K562 (cell line): ENCODE measurements at regions not wholly inside any gene's neighbourhood (a gene's known extent, or its start where the extent isn't known, plus 50 kb on each side); places are given as distances from the start of the nearest gene placed in this dataset.

Source experiments
- ATAC-seq: fragments of 200-7000 bp; cut with Tn5 transposase; 3 replicates; pipeline ENCODE4 v1.9.1; 2020; ENCODE audit warnings: moderate library complexity
- BruUV-seq: library from RNA; stranded (reverse); fragments of 400-500 nt; replicated peaks from 2 replicates; lab custom pipeline; 2021; lab: Mats Ljungman, UMichigan
- CTCF ChIA-PET: fragments of 300-600 bp; formaldehyde crosslinking; extraction: SDS; loops from one replicate; lab custom pipeline; 2021; ENCODE audit warnings: low intra/inter-chr PET ratio; lab: Yijun Ruan, JAX
- POLR2A ChIA-PET: fragments of 300-600, 350-650 bp; sonication (Branson Sonifier 250); formaldehyde crosslinking; extraction: SDS; loops from one replicate; lab custom pipeline; 2021; ENCODE audit warnings: antibody characterized with exemption, inconsistent platforms; lab: Yijun Ruan, JAX
- DNase-seq, 4 experiments: peaks; one replicate each; pipeline versions ENCODE4 v3.0.0 to v3.0.0-alpha.2; 2011 to 2018; ENCODE audit warnings: low spot score in 3 of 4, mixed read lengths in 3 of 4; ENCODE audit errors: extremely low read depth in 1 of 4
- FAIRE-seq: peaks from 2 replicates; lab custom pipeline; 2011; peaks lifted over from hg19 to GRCh38; lab: Jason Lieb, UNC
- H2AFZ ChIP-seq: 2 replicates; pipeline ENCODE4 v1.6.0; 2011; ENCODE audit warnings: low read depth, low read length, control low read depth, inconsistent platforms
- H3K27ac ChIP-seq: fragments of 200-600 bp; 3 replicates; pipeline ENCODE4 v1.8.0; 2011; ENCODE audit warnings: low read depth, mild to moderate bottlenecking, control low read depth, inconsistent platforms, low read length, moderate library complexity, mixed read lengths; ENCODE audit errors: extremely low read depth
- H3K27me3 ChIP-seq, 2 experiments: fragments of 300-600 bp in 1 of 2; 2 replicates in 1 of 2; 3 replicates in 1 of 2; pipeline versions ENCODE4 v1.6.0 to v1.8.0; 2011; ENCODE audit warnings: inconsistent platforms in 2 of 2, low read length in 2 of 2, mild to moderate bottlenecking in 1 of 2, mixed read lengths in 1 of 2, moderate library complexity in 1 of 2; ENCODE audit not compliant: control insufficient read depth in 2 of 2, insufficient read depth in 2 of 2
- H3K36me3 ChIP-seq: fragments of 300-600 bp; 3 replicates; pipeline ENCODE4 v1.8.0; 2011; ENCODE audit warnings: mild to moderate bottlenecking, low read length, inconsistent platforms; ENCODE audit not compliant: control insufficient read depth, insufficient read depth
- H3K4me1 ChIP-seq, 2 experiments: fragments of 200-600 bp in 1 of 2; replicated peaks in 1 of 2; 2 replicates in 1 of 2; 3 replicates in 1 of 2; pipeline versions ENCODE4 v1.5.1 to v1.8.0; 2011; ENCODE audit warnings: inconsistent platforms in 2 of 2, low read length in 2 of 2, mild to moderate bottlenecking in 1 of 2, mixed read lengths in 1 of 2, moderate library complexity in 1 of 2; ENCODE audit not compliant: control insufficient read depth in 2 of 2, insufficient read depth in 2 of 2
- H3K4me2 ChIP-seq: 2 replicates; pipeline ENCODE4 v1.6.1; 2011; ENCODE audit warnings: low read length, control low read depth, inconsistent platforms, mixed read lengths; ENCODE audit not compliant: insufficient read depth
- H3K4me3 ChIP-seq: fragments of 200-600 bp; sonication (generic), shearing (Covaris generic); 2 replicates; pipeline ENCODE4 v1.5.1; 2016; ENCODE audit warnings: control low read depth, inconsistent platforms
- H3K79me2 ChIP-seq: fragments of 200-600 bp; 3 replicates; pipeline ENCODE4 v1.8.0; 2011; ENCODE audit warnings: low read length, inconsistent platforms; ENCODE audit not compliant: control insufficient read depth, insufficient read depth
- H3K9ac ChIP-seq, 2 experiments: 2 replicates each; pipeline versions ENCODE4 v1.6.0 to v1.6.1; 2011; ENCODE audit warnings: low read depth in 2 of 2, low read length in 2 of 2, control low read depth in 1 of 2, inconsistent platforms in 1 of 2, mild to moderate bottlenecking in 1 of 2, mixed read lengths in 1 of 2; ENCODE audit not compliant: insufficient read depth in 1 of 2
- H3K9me1 ChIP-seq: one replicate; pipeline ENCODE4 v1.6.0; 2011; ENCODE audit warnings: inconsistent platforms, mild to moderate bottlenecking, low read length, moderate library complexity; ENCODE audit not compliant: control insufficient read depth, insufficient read depth
- H3K9me3 ChIP-seq: replicated peaks from 2 replicates; pipeline ENCODE4 v1.5.1; 2011; ENCODE audit warnings: low read depth, low read length, inconsistent platforms; ENCODE audit not compliant: control insufficient read depth, insufficient read depth
- H4K20me1 ChIP-seq: replicated peaks from 2 replicates; pipeline ENCODE4 v1.6.1; 2011; ENCODE audit warnings: low read length, inconsistent platforms, mixed read lengths; ENCODE audit not compliant: control insufficient read depth, insufficient read depth
- ADNP ChIP-seq: fragments of 200-800 bp; sonication (Bioruptor generic); IDR thresholded peaks from 2 replicates; pipeline ENCODE4 v1.6.1; 2016; ENCODE audit warnings: missing genetic modification characterization, missing compliant biosample characterization
- CTBP1 ChIP-seq: fragments of 450-650 bp; IDR thresholded peaks from 2 replicates; pipeline ENCODE4 v1.6.1; 2016; ENCODE audit warnings: borderline replicate concordance
- EP300 ChIP-seq: IDR thresholded peaks from 2 replicates; pipeline ENCODE4 v1.6.1; 2012; ENCODE audit warnings: low read length, improper control_type of control experiment
- HNRNPH1 ChIP-seq: fragments of 200-400 bp; formaldehyde crosslinking; optimal IDR thresholded peaks from 2 replicates; pipeline ENCODE3; 2017; ENCODE audit warnings: low read depth, mild to moderate bottlenecking, low read length, moderate library complexity
- HNRNPK ChIP-seq: fragments of 200-400 bp; formaldehyde crosslinking; IDR thresholded peaks from one replicate; pipeline ENCODE4 v1.6.1; 2018; ENCODE audit warnings: mild to moderate bottlenecking, low read depth, low read length; ENCODE audit not compliant: poor library complexity, severe bottlenecking
- NR2C2 ChIP-seq, 2 experiments: fragments of 200-800 bp in 1 of 2; sonication (Bioruptor generic) in 1 of 2; sonication (generic) in 1 of 2; formaldehyde crosslinking in 1 of 2; IDR thresholded peaks; 2 replicates each; pipeline versions ENCODE4 v1.6.1 to v1.8.0; 2016 to 2022; ENCODE audit warnings: mild to moderate bottlenecking in 1 of 2, missing compliant biosample characterization in 1 of 2, missing genetic modification characterization in 1 of 2, missing genetic modification reagents in 1 of 2
- PHF8 ChIP-seq: fragments of 200-600 bp; sonication (generic); IDR thresholded peaks from 2 replicates; pipeline ENCODE4 v1.6.1; 2012; ENCODE audit warnings: mixed run types, mild to moderate bottlenecking, inconsistent platforms, low read length, moderate library complexity, borderline replicate concordance
- RBM15 ChIP-seq: fragments of 200-400 bp; formaldehyde crosslinking; IDR thresholded peaks from 2 replicates; pipeline ENCODE4 v1.6.1; 2018; ENCODE audit warnings: mild to moderate bottlenecking, low read length, moderate library complexity; ENCODE audit not compliant: insufficient read depth
- RBM17 ChIP-seq: fragments of 200-400 bp; formaldehyde crosslinking; IDR thresholded peaks from 2 replicates; pipeline ENCODE4 v1.6.1; 2017; ENCODE audit warnings: low read depth, mild to moderate bottlenecking, low read length, borderline replicate concordance
- RBM34 ChIP-seq: fragments of 200-400 bp; formaldehyde crosslinking; IDR thresholded peaks from 2 replicates; pipeline ENCODE4 v1.6.1; 2018; ENCODE audit warnings: low read length, borderline replicate concordance; ENCODE audit not compliant: insufficient read depth
- SMARCB1 ChIP-seq: IDR thresholded peaks from 2 replicates; pipeline ENCODE4 v1.6.1; 2011; ENCODE audit warnings: improper control_type of control experiment, low read depth; ENCODE audit not compliant: insufficient read length
- SNRNP70 ChIP-seq: fragments of 200-400 bp; formaldehyde crosslinking; optimal IDR thresholded peaks from 2 replicates; pipeline ENCODE3; 2017; ENCODE audit warnings: low read depth, low read length
- ZFP1 ChIP-seq: fragments of 450-650 bp; formaldehyde crosslinking; IDR thresholded peaks from 2 replicates; pipeline ENCODE4 v1.4.0; 2020; ENCODE audit warnings: mild to moderate bottlenecking, mixed read lengths
- ZNF197 ChIP-seq: fragments of 200-800 bp; sonication (Bioruptor generic); IDR thresholded peaks from 2 replicates; pipeline ENCODE4 v1.6.1; 2016; ENCODE audit warnings: low read depth, missing genetic modification characterization, missing compliant biosample characterization
- WGBS: fragments of 100-300 bp; shearing (Covaris generic); methylation state at CpG from one replicate; pipeline ENCODE4 v1.1.6; 2016; ENCODE audit warnings: low coverage, mixed read lengths; ENCODE audit not compliant: insufficient coverage; ENCODE audit errors: missing lambda C conversion rate; 5-methylcytosine and 5-hydroxymethylcytosine counted together
- in situ Hi-C: fragments of 300-500 bp; cut with MboI; formaldehyde crosslinking; loops from 4 replicates; pipeline ENCODE4 v1.15.0; 2018; ENCODE audit warnings: inconsistent platforms, mixed read lengths
- intact Hi-C: fragments of 100-400 bp; cut with micrococcal nuclease; formaldehyde crosslinking; loops from 2 replicates; pipeline ENCODE4 v1.14.2; 2022
- TF ChIP-seq, protein P1 (sequence below): fragments of 450-650 bp; IDR thresholded peaks from 2 replicates; pipeline ENCODE4 v1.6.1; 2017; ENCODE audit warnings: mild to moderate bottlenecking, moderate library complexity
- TF ChIP-seq, protein P2 (sequence below), 3 experiments: fragments of 200-800 bp in 1 of 3; fragments of 250-450 bp in 1 of 3; fragments of 450-650 bp in 1 of 3; sonication (Bioruptor Pico) in 1 of 3; sonication (Bioruptor generic) in 1 of 3; formaldehyde crosslinking in 1 of 3; IDR thresholded peaks; 2 replicates each; pipeline versions ENCODE4 v1.6.1 to v1.8.0; 2016 to 2022; ENCODE audit warnings: mild to moderate bottlenecking in 2 of 3, missing genetic modification characterization in 2 of 3, missing compliant biosample characterization in 1 of 3, moderate library complexity in 1 of 3

DNA sequence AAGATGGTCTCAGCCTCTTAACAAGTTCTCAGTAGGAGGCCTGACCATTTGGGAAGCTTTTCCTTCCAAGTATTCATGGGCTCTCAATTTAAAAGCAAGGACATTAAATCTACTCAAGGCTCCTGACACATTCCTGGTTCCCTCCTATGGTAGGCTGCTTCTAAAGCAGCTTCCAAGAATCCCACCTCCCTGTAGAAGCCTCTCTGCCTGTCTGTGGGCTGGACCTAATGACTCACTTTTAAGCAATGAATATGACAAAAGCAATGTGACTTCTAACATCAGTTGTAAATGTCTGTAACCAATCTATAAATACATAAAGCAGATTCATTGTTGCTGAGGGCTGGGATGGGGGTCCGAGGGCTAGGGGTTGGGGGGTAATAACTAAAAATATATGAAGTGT, 99.5 kb upstream of the FAM9B start (continued):
- TF ChIP-seq, protein P1, sequence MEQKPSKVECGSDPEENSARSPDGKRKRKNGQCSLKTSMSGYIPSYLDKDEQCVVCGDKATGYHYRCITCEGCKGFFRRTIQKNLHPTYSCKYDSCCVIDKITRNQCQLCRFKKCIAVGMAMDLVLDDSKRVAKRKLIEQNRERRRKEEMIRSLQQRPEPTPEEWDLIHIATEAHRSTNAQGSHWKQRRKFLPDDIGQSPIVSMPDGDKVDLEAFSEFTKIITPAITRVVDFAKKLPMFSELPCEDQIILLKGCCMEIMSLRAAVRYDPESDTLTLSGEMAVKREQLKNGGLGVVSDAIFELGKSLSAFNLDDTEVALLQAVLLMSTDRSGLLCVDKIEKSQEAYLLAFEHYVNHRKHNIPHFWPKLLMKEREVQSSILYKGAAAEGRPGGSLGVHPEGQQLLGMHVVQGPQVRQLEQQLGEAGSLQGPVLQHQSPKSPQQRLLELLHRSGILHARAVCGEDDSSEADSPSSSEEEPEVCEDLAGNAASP, result no peak
- TF ChIP-seq SMARCB1 (no peak), PHF8 (no peak), EP300 (no peak), ADNP (no peak), HNRNPH1 (no peak), RBM17 (no peak), RBM34 (no peak)
- TF ChIP-seq, all 486 proteins: peak for 0

DNA sequence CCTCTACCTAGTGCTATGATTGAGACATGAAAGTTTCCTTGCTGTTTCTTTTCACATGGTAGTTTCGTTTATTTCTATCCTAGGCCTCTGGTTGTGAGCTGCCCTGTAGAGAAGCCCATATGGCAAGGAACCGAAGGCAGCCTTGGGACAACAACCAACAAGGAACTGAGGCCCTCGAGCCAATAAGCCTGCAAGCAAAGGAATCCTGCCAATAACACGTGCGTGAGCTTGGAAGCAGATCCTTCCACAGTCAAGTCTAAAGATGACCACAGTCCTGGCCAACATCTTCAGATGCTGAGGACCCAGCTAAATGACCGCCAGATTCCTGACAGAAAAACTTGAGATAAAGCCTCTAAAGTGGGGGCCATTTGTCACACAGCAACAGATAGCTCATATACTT, 100.4 kb upstream of the FAM9B start:
- WGBS, result 0% methylated on average over 6 of the region's 6 CpGs
- H3K4me3 ChIP-seq, result no peak overlapping the region
- no peaks in the 10 kb centered on the region for H3K4me1 ChIP-seq
- H3K9ac ChIP-seq, result no peak overlapping the region
- no peaks in the 10 kb centered on the region for H3K36me3 ChIP-seq
- no peak overlapping the region for H3K27ac ChIP-seq
- no peak for FAIRE-seq
- no peak for TF ChIP-seq RBM15
- no peak for TF ChIP-seq CTBP1
- no peak for TF ChIP-seq HNRNPK
- TF ChIP-seq ZFP1 (CRISPR knock-in tag), result no peak
- no peak for TF ChIP-seq ZNF197 (CRISPR knock-in tag)
- no peak for TF ChIP-seq SNRNP70
- TF ChIP-seq, protein P2, sequence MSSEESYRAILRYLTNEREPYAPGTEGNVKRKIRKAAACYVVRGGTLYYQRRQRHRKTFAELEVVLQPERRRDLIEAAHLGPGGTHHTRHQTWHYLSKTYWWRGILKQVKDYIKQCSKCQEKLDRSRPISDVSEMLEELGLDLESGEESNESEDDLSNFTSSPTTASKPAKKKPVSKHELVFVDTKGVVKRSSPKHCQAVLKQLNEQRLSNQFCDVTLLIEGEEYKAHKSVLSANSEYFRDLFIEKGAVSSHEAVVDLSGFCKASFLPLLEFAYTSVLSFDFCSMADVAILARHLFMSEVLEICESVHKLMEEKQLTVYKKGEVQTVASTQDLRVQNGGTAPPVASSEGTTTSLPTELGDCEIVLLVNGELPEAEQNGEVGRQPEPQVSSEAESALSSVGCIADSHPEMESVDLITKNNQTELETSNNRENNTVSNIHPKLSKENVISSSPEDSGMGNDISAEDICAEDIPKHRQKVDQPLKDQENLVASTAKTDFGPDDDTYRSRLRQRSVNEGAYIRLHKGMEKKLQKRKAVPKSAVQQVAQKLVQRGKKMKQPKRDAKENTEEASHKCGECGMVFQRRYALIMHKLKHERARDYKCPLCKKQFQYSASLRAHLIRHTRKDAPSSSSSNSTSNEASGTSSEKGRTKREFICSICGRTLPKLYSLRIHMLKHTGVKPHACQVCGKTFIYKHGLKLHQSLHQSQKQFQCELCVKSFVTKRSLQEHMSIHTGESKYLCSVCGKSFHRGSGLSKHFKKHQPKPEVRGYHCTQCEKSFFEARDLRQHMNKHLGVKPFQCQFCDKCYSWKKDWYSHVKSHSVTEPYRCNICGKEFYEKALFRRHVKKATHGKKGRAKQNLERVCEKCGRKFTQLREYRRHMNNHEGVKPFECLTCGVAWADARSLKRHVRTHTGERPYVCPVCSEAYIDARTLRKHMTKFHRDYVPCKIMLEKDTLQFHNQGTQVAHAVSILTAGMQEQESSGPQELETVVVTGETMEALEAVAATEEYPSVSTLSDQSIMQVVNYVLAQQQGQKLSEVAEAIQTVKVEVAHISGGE (CRISPR knock-in tag; IDR thresholded peaks at IDR 0.05), result no peak
- no peak for TF ChIP-seq NR2C2 (CRISPR knock-in tag; IDR thresholded peaks at IDR 0.05)
- TF ChIP-seq NR2C2 (tag; IDR thresholded peaks at IDR 0.05), result no peak
- no peak for ATAC-seq
- no TSS peak for BruUV-seq
- H3K27me3 ChIP-seq, result peaks cover 0 to 7% of the 10 kb centered on the region in 2 experiments; a peak in 2 of 5 replicates
- no peaks in the 10 kb centered on the region for H3K9me1 ChIP-seq
- no peak overlapping the region for H3K4me2 ChIP-seq
- intact Hi-C loops, result no loop called here
- in situ Hi-C loops, result no loop called here
- H4K20me1 ChIP-seq, result no peaks in the 10 kb centered on the region
- ChIA-PET CTCF (no interaction called here), POLR2A (no interaction called here)
- no peaks in the 10 kb centered on the region for H3K79me2 ChIP-seq
- H2AFZ ChIP-seq, result no peak overlapping the region
- no peak for DNase-seq
- H3K9me3 ChIP-seq, result no peaks in the 10 kb centered on the region
